ENCODE measurements at regions not wholly inside any gene's neighbourhood (a gene's known extent, or its start where the extent isn't known, plus 50 kb on each side); places are given as distances from the start of the nearest gene placed in this dataset.
"Not testable (repeated sequence)": the region's sequence is repeated elsewhere in the genome, so short reads cannot be mapped to it uniquely, and the experiment has no call there.

DNA sequence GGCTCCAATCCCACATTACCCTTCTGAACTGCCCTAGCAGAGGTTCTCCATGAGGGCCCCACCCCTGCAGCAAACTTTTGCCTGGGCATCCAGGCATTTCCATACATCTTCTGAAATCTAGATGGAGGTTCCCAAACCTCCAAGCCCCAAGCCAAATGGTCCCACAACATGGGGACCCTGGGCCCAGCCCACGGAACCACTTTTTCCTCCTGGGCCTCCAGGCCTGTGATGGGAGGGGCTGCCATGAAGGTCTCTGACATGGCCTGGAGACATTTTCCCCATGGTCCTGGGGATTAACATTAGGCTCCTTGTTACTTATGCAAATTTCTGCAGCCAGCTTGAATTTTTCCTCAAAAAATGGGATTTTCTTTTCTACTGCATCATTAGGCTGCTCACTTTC lies 156.7 kb upstream of the HDDC2 start:
- H3K4me3 ChIP-seq (ENCODE audit: insufficient read depth, low read depth, low read length): not testable (repeated sequence)

DNA sequence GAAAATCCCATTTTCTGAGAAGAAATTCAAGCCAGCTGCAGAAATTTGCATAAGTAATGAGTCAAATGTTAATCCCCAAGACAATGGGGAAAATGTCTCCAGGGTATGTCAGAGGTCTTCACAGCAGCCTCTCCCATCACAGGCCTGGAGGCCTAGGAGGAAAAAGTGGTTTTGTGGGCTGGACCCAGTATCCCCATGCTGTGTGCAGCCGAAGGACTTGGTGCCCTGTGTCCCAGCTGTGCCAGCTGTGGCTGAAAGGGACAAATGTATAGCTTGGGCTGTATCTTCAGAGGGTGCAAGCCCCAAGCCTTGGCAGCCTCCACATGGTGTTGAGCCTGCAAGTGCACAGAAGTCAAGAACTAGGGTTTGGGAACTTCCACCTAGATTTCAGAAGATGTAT lies 163.6 kb upstream of the HDDC2 start:
- H2AK5ac ChIP-seq (ENCODE audit: low read depth, low read length); POLR2A ChIA-PET (ENCODE audit: unreplicated experiment); H3K27ac ChIP-seq (ENCODE audit: insufficient read depth, low read length); H2BK15ac ChIP-seq (ENCODE audit: low read depth, low read length); H4K20me1 ChIP-seq (ENCODE audit: insufficient read depth, low read length); H4K5ac ChIP-seq (ENCODE audit: low read depth, low read length); H3K4ac ChIP-seq (ENCODE audit: low read depth, low read length); H3K18ac ChIP-seq (ENCODE audit: low read depth, low read length); BruUV-seq (replicated peaks); H3K9me1 ChIP-seq (ENCODE audit: insufficient read depth, low read length); H2BK20ac ChIP-seq (ENCODE audit: low read depth, low read length); H3K36me3 ChIP-seq (ENCODE audit: control insufficient read depth, insufficient read depth, low read length); DNase-seq; H3K14ac ChIP-seq (replicated peaks; ENCODE audit: low read depth, low read length); H4K8ac ChIP-seq (ENCODE audit: low read depth in 2 of 2, low read length in 2 of 2); H2BK120ac ChIP-seq (ENCODE audit: low read depth, low read length); in situ Hi-C loops (cut with MboI; ENCODE audit: low sequenced_read_pairs); H3K4me1 ChIP-seq (ENCODE audit: control insufficient read depth, insufficient read depth, low read length); H2AFZ ChIP-seq (replicated peaks; ENCODE audit: low read length, poor library complexity); H2AK9ac ChIP-seq (replicated peaks; ENCODE audit: low read depth, low read length, poor library complexity); H2BK5ac ChIP-seq (ENCODE audit: low read depth, low read length, poor library complexity, severe bottlenecking); ATAC-seq (ENCODE audit: low read depth); H3K56ac ChIP-seq (ENCODE audit: extremely low read depth, insufficient read depth, low read length); dilution Hi-C loops (cut with HindIII; ENCODE audit: low sequenced_read_pairs, unreplicated experiment); H3K4me2 ChIP-seq (ENCODE audit: low read depth, low read length); H3K9me3 ChIP-seq (ENCODE audit: control insufficient read depth, insufficient read depth, low read length); H3K9ac ChIP-seq (ENCODE audit: low read depth, low read length); H3K79me1 ChIP-seq (ENCODE audit: low read depth in 1 of 2, low read length in 2 of 2); intact Hi-C loops (cut with micrococcal nuclease); CTCF ChIA-PET; H3K4me3 ChIP-seq (ENCODE audit: insufficient read depth, low read depth, low read length); H4K91ac ChIP-seq (ENCODE audit: insufficient read depth, low read depth, low read length); H3K23ac ChIP-seq (ENCODE audit: low read depth, low read length); H3K27me3 ChIP-seq (ENCODE audit: control insufficient read depth, insufficient read depth, low read length): not testable (repeated sequence)
- WGBS, 2 experiments (ENCODE audit: extremely low coverage in 2 of 2, insufficient read length in 1 of 2): no CpG with 5 or more reads among the region's 1 CpG

More for the DNA sequence above, 156.7 kb upstream of the HDDC2 start:
- BruUV-seq (replicated peaks); H3K27me3 ChIP-seq (ENCODE audit: control insufficient read depth, insufficient read depth, low read length); ATAC-seq (ENCODE audit: low read depth); H3K27ac ChIP-seq (ENCODE audit: insufficient read depth, low read length); H3K9me3 ChIP-seq (ENCODE audit: control insufficient read depth, insufficient read depth, low read length); POLR2A ChIA-PET (ENCODE audit: unreplicated experiment); H3K9ac ChIP-seq (ENCODE audit: low read depth, low read length); H3K4ac ChIP-seq (ENCODE audit: low read depth, low read length); H3K9me1 ChIP-seq (ENCODE audit: insufficient read depth, low read length); H2BK20ac ChIP-seq (ENCODE audit: low read depth, low read length); CTCF ChIA-PET; H4K20me1 ChIP-seq (ENCODE audit: insufficient read depth, low read length); H3K14ac ChIP-seq (replicated peaks; ENCODE audit: low read depth, low read length); intact Hi-C loops (cut with micrococcal nuclease); H3K4me1 ChIP-seq (ENCODE audit: control insufficient read depth, insufficient read depth, low read length); in situ Hi-C loops (cut with MboI; ENCODE audit: low sequenced_read_pairs); DNase-seq; H3K36me3 ChIP-seq (ENCODE audit: control insufficient read depth, insufficient read depth, low read length); H2BK120ac ChIP-seq (ENCODE audit: low read depth, low read length); H3K4me2 ChIP-seq (ENCODE audit: low read depth, low read length); H3K56ac ChIP-seq (ENCODE audit: extremely low read depth, insufficient read depth, low read length); H4K91ac ChIP-seq (ENCODE audit: insufficient read depth, low read depth, low read length); H3K18ac ChIP-seq (ENCODE audit: low read depth, low read length); dilution Hi-C loops (cut with HindIII; ENCODE audit: low sequenced_read_pairs, unreplicated experiment); H3K79me1 ChIP-seq (ENCODE audit: low read depth in 1 of 2, low read length in 2 of 2); H2BK5ac ChIP-seq (ENCODE audit: low read depth, low read length, poor library complexity, severe bottlenecking); H2AFZ ChIP-seq (replicated peaks; ENCODE audit: low read length, poor library complexity); H2BK15ac ChIP-seq (ENCODE audit: low read depth, low read length); H2AK9ac ChIP-seq (replicated peaks; ENCODE audit: low read depth, low read length, poor library complexity); H4K8ac ChIP-seq (ENCODE audit: low read depth in 2 of 2, low read length in 2 of 2); H3K23ac ChIP-seq (ENCODE audit: low read depth, low read length); H4K5ac ChIP-seq (ENCODE audit: low read depth, low read length); H2AK5ac ChIP-seq (ENCODE audit: low read depth, low read length): not testable (repeated sequence)
- WGBS, 2 experiments (ENCODE audit: extremely low coverage in 2 of 2, insufficient read length in 1 of 2): no CpG with 5 or more reads among the region's 1 CpG
